ENCODE measurements at regions not wholly inside any gene's neighbourhood (a gene's known extent, or its start where the extent isn't known, plus 50 kb on each side); places are given as distances from the start of the nearest gene placed in this dataset.
A peak's percentile ranks its signal among the peaks of the same experiment; 100 is the strongest.

DNA sequence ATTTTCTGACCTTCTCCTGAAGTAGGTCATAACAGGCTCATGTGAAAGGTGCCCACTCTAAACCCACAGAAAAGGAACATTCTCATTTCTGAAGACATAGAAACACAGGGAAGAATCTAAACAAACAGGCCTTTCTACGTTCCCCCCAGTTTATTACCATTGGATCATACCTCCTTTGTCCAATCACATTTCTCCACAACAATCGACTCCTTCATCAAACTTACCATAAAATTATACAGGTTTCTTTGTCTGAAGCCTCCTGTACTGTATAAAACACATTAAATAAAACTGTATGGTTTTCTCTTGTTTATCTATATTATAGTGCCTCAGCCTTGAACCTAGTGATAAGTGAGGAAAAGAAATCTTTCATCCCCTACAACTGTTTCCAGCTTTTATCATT is 340.7 kb downstream of the ENC1 start:
- DNase-seq (no peak), ATAC-seq (peak; percentile 36)
- H3K36me3 ChIP-seq (ENCODE audit: low read depth), result no peaks in the 10 kb centered on the region
- H3K4me1 ChIP-seq (ENCODE audit: low read depth), result no peaks in the 10 kb centered on the region
- no peak overlapping the region for H3K4me3 ChIP-seq
- no peaks in the 10 kb centered on the region for H3K9me3 ChIP-seq
- TF ChIP-seq, protein P1, sequence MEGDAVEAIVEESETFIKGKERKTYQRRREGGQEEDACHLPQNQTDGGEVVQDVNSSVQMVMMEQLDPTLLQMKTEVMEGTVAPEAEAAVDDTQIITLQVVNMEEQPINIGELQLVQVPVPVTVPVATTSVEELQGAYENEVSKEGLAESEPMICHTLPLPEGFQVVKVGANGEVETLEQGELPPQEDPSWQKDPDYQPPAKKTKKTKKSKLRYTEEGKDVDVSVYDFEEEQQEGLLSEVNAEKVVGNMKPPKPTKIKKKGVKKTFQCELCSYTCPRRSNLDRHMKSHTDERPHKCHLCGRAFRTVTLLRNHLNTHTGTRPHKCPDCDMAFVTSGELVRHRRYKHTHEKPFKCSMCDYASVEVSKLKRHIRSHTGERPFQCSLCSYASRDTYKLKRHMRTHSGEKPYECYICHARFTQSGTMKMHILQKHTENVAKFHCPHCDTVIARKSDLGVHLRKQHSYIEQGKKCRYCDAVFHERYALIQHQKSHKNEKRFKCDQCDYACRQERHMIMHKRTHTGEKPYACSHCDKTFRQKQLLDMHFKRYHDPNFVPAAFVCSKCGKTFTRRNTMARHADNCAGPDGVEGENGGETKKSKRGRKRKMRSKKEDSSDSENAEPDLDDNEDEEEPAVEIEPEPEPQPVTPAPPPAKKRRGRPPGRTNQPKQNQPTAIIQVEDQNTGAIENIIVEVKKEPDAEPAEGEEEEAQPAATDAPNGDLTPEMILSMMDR (IDR thresholded peaks at IDR 0.05), result no peak
- intact Hi-C loops (cut with DNase I, micrococcal nuclease), result no loop called here

GRCh38 chr5:74296685-74297408 is 343.7 kb downstream of the ENC1 start:
- DNase-seq (peak in 1 of 3 donors; percentile 15), ATAC-seq (no peak)
- Histone ChIP-seq H3K36me3 (ENCODE audit: low read depth) (no peaks in the 10 kb centered on the region), H3K4me3 (no peak overlapping the region), H3K9me3 (no peaks in the 10 kb centered on the region), H3K4me1 (ENCODE audit: low read depth) (no peaks in the 10 kb centered on the region)
- intact Hi-C loops (cut with DNase I, micrococcal nuclease), result no loop called here
- TF ChIP-seq, protein P1 (IDR thresholded peaks at IDR 0.05), result no peak

DNA sequence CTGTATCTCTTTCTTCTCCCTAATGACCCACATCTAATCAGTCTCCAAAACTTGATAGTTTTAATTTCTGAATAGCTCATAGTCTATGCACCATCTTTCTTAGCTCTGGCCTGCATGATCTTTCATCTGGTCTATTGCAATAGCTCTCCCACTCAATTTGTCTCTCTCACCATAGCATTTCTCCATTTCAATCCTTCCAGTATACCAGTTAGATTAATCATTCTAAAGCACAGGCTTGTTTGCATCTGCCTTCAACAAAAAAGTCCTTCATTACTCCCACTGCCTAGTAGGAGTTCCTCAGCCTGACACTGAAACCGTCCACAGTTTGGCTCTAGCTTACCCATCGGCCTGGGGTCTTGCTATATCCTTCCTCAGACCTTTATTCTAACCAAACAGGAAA is 344.9 kb downstream of the ENC1 start:
- H3K4me1 ChIP-seq (ENCODE audit: low read depth), result no peaks in the 10 kb centered on the region
- no peak overlapping the region for H3K4me3 ChIP-seq
- no peaks in the 10 kb centered on the region for H3K9me3 ChIP-seq
- TF ChIP-seq, protein P1 (IDR thresholded peaks at IDR 0.05), result no peak
- no peaks in the 10 kb centered on the region for H3K36me3 ChIP-seq (ENCODE audit: low read depth)
- ATAC-seq (no peak), DNase-seq (no peak)
- intact Hi-C loops (cut with DNase I, micrococcal nuclease), result no loop called here

DNA sequence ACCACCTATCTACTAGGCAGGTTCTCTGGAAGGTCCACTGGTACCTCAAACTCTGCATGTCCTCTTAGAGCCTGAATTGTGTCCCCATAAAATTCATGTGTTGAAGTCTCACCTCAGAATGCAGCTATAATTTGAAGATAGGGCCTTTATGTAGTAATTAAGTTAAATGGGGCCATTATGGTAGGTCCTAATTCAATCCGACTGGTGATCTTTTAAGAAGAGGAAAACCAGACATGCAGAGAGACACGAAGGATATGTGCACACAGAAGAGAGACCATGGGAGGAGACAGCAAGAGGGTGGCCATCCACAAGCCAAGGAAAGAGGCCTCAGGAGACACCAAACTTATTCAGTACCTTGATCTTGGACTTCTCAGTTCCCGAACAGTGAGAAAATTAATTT is 345.4 kb downstream of the ENC1 start:
- DNase-seq, result no peak
- Histone ChIP-seq H3K4me3 (no peak overlapping the region), H3K4me1 (ENCODE audit: low read depth) (no peaks in the 10 kb centered on the region), H3K36me3 (ENCODE audit: low read depth) (no peaks in the 10 kb centered on the region), H3K9me3 (no peaks in the 10 kb centered on the region)
- intact Hi-C loops (cut with DNase I, micrococcal nuclease), result no loop called here
- TF ChIP-seq, protein P1 (IDR thresholded peaks at IDR 0.05), result no peak
- ATAC-seq, result no peak

GRCh38 chr5:74294231-74294705 is 346.3 kb downstream of the ENC1 start:
- H3K9me3 ChIP-seq, result no peaks in the 10 kb centered on the region
- no peaks in the 10 kb centered on the region for H3K4me1 ChIP-seq (ENCODE audit: low read depth)
- intact Hi-C loops (cut with DNase I, micrococcal nuclease), result no loop called here
- TF ChIP-seq, protein P1 (IDR thresholded peaks at IDR 0.05), result no peak
- ATAC-seq, result no peak
- no peak for DNase-seq
- no peak overlapping the region for H3K4me3 ChIP-seq
- H3K36me3 ChIP-seq (ENCODE audit: low read depth), result no peaks in the 10 kb centered on the region
